IMR-90 (cell line): ENCODE measurements at regions not wholly inside any gene's neighbourhood (a gene's known extent, or its start where the extent isn't known, plus 50 kb on each side); places are given as distances from the start of the nearest gene placed in this dataset.

ENCODE experiments used
- ATAC-seq: fragments of 200-7000 bp; cut with Tn5 transposase; 2 replicates; pipeline ENCODE4 v1.9.1; 2020; ENCODE audit warnings: low read depth, mild to moderate bottlenecking, moderate library complexity
- BruUV-seq: library from RNA; stranded (reverse); fragments of 400-500 nt; replicated peaks from 2 replicates; lab custom pipeline; 2021; lab: Mats Ljungman, UMichigan
- CTCF ChIA-PET: fragments of 300-600 bp; formaldehyde crosslinking; extraction: SDS; loops from one replicate; lab custom pipeline; 2021; ENCODE audit warnings: antibody characterized with exemption; lab: Yijun Ruan, JAX
- POLR2A ChIA-PET: fragments of 300-600 bp; sonication (Branson Sonifier 250); formaldehyde crosslinking; loops from one replicate; lab custom pipeline; 2022; ENCODE audit warnings: antibody characterized with exemption; ENCODE audit not compliant: unreplicated experiment; lab: Charles Lee
- DNase-seq: peaks from one replicate; pipeline ENCODE4 v3.0.0; 2013
- H2AFZ ChIP-seq: replicated peaks from 2 replicates; pipeline ENCODE3; 2013; ENCODE audit warnings: low read length, mild to moderate bottlenecking; ENCODE audit not compliant: poor library complexity
- H2AK5ac ChIP-seq: 2 replicates; pipeline ENCODE4 v1.6.1; 2013; ENCODE audit warnings: low read depth, low read length, inconsistent platforms
- H2AK9ac ChIP-seq: replicated peaks from 2 replicates; pipeline ENCODE3; 2013; ENCODE audit warnings: mild to moderate bottlenecking, low read depth, low read length, moderate library complexity; ENCODE audit not compliant: poor library complexity
- H2BK120ac ChIP-seq: 2 replicates; pipeline ENCODE4 v1.6.1; 2013; ENCODE audit warnings: low read depth, low read length, inconsistent platforms
- H2BK15ac ChIP-seq: 3 replicates; pipeline ENCODE4 v1.6.1; 2013; ENCODE audit warnings: low read depth, low read length, inconsistent platforms
- H2BK20ac ChIP-seq: 2 replicates; pipeline ENCODE4 v1.6.1; 2013; ENCODE audit warnings: low read depth, mild to moderate bottlenecking, inconsistent platforms, low read length, moderate library complexity
- H2BK5ac ChIP-seq: 2 replicates; pipeline ENCODE4 v1.6.1; 2013; ENCODE audit warnings: mild to moderate bottlenecking, low read depth, low read length, inconsistent platforms; ENCODE audit not compliant: poor library complexity, severe bottlenecking
- H3K14ac ChIP-seq: replicated peaks from 2 replicates; pipeline ENCODE4 v1.6.1; 2013; ENCODE audit warnings: low read depth, low read length, inconsistent platforms
- H3K18ac ChIP-seq: 2 replicates; pipeline ENCODE4 v1.6.1; 2013; ENCODE audit warnings: low read depth, low read length, control low read depth
- H3K23ac ChIP-seq: 2 replicates; pipeline ENCODE4 v1.6.1; 2013; ENCODE audit warnings: low read depth, low read length, inconsistent platforms
- H3K27ac ChIP-seq: 2 replicates; pipeline ENCODE4 v1.5.1; 2013; ENCODE audit warnings: mild to moderate bottlenecking, control low read depth, low read length; ENCODE audit not compliant: insufficient read depth
- H3K27me3 ChIP-seq: 2 replicates; pipeline ENCODE4 v1.6.1; 2013; ENCODE audit warnings: low read length; ENCODE audit not compliant: control insufficient read depth, insufficient read depth
- H3K36me3 ChIP-seq: 2 replicates; pipeline ENCODE4 v1.6.1; 2013; ENCODE audit warnings: low read length, mixed read lengths; ENCODE audit not compliant: control insufficient read depth, insufficient read depth
- H3K4ac ChIP-seq: 2 replicates; pipeline ENCODE4 v1.6.1; 2013; ENCODE audit warnings: low read depth, low read length, inconsistent platforms
- H3K4me1 ChIP-seq: 2 replicates; pipeline ENCODE4 v1.6.1; 2013; ENCODE audit warnings: low read length, mixed read lengths; ENCODE audit not compliant: control insufficient read depth, insufficient read depth
- H3K4me2 ChIP-seq: 2 replicates; pipeline ENCODE4 v1.6.1; 2013; ENCODE audit warnings: low read depth, mild to moderate bottlenecking, control low read depth, low read length, moderate library complexity
- H3K4me3 ChIP-seq: 2 replicates; pipeline ENCODE4 v1.5.1; 2013; ENCODE audit warnings: low read depth, mild to moderate bottlenecking, control low read depth, low read length, moderate library complexity; ENCODE audit not compliant: insufficient read depth
- H3K56ac ChIP-seq: 2 replicates; pipeline ENCODE4 v1.6.1; 2013; ENCODE audit warnings: low read length, inconsistent platforms; ENCODE audit not compliant: insufficient read depth; ENCODE audit errors: extremely low read depth
- H3K79me1 ChIP-seq, 2 experiments: 2 replicates each; pipeline ENCODE4 v1.6.1; 2013; ENCODE audit warnings: low read length in 2 of 2, inconsistent platforms in 1 of 2, low read depth in 1 of 2
- H3K9ac ChIP-seq: 2 replicates; pipeline ENCODE4 v1.6.1; 2013; ENCODE audit warnings: low read depth, low read length, control low read depth
- H3K9me1 ChIP-seq: 2 replicates; pipeline ENCODE4 v1.6.1; 2013; ENCODE audit warnings: low read length, inconsistent platforms; ENCODE audit not compliant: insufficient read depth
- H3K9me3 ChIP-seq: 2 replicates; pipeline ENCODE4 v1.6.1; 2013; ENCODE audit warnings: low read length; ENCODE audit not compliant: control insufficient read depth, insufficient read depth
- H4K20me1 ChIP-seq: 2 replicates; pipeline ENCODE4 v1.6.1; 2013; ENCODE audit warnings: low read length, inconsistent platforms; ENCODE audit not compliant: insufficient read depth
- H4K5ac ChIP-seq: 2 replicates; pipeline ENCODE4 v1.6.1; 2013; ENCODE audit warnings: mild to moderate bottlenecking, low read depth, low read length, control low read depth
- H4K8ac ChIP-seq, 2 experiments: 2 replicates each; pipeline ENCODE4 v1.6.1; 2013; ENCODE audit warnings: low read depth in 2 of 2, low read length in 2 of 2, control low read depth in 1 of 2, inconsistent platforms in 1 of 2
- H4K91ac ChIP-seq: 2 replicates; pipeline ENCODE4 v1.6.1; 2013; ENCODE audit warnings: low read depth, low read length, inconsistent platforms; ENCODE audit not compliant: insufficient read depth
- BHLHE40 ChIP-seq: fragments of 150-350 bp; IDR thresholded peaks from 2 replicates; pipeline ENCODE4 v1.6.1; 2016; ENCODE audit warnings: mild to moderate bottlenecking, low read depth, low read length
- CHD1 ChIP-seq: IDR thresholded peaks from 2 replicates; pipeline ENCODE4 v1.6.1; 2012; ENCODE audit warnings: low read depth, low read length, improper control_type of control experiment
- CTCF ChIP-seq: conservative IDR thresholded peaks from 2 replicates; pipeline ENCODE4 v1.5.1; 2012; ENCODE audit warnings: mild to moderate bottlenecking, low read depth, low read length, improper control_type of control experiment
- ELK1 ChIP-seq: fragments of 150-350 bp; IDR thresholded peaks from 2 replicates; pipeline ENCODE4 v1.6.1; 2016; ENCODE audit warnings: low read depth, mild to moderate bottlenecking, low read length, moderate library complexity, borderline replicate concordance
- MAFK ChIP-seq: IDR thresholded peaks from 2 replicates; pipeline ENCODE4 v1.6.1; 2012; ENCODE audit warnings: low read depth, low read length, improper control_type of control experiment
- MAZ ChIP-seq: IDR thresholded peaks from 2 replicates; pipeline ENCODE4 v1.6.1; 2012; ENCODE audit warnings: low read depth, mild to moderate bottlenecking, low read length, improper control_type of control experiment, moderate library complexity, borderline replicate concordance
- MXI1 ChIP-seq: IDR thresholded peaks from 2 replicates; pipeline ENCODE4 v1.6.1; 2012; ENCODE audit warnings: low read depth, mild to moderate bottlenecking, low read length, moderate library complexity, borderline replicate concordance
- NFE2L2 ChIP-seq: fragments of 150-350 bp; IDR thresholded peaks from 2 replicates; pipeline ENCODE4 v1.6.1; 2016; ENCODE audit warnings: low read depth, mild to moderate bottlenecking, low read length
- RAD21 ChIP-seq: IDR thresholded peaks from 2 replicates; pipeline ENCODE4 v1.6.1; 2012; ENCODE audit warnings: low read length, improper control_type of control experiment
- RCOR1 ChIP-seq: IDR thresholded peaks from 2 replicates; pipeline ENCODE4 v1.6.1; 2012; ENCODE audit warnings: mild to moderate bottlenecking, low read length, improper control_type of control experiment; ENCODE audit not compliant: insufficient replicate concordance
- SMC3 ChIP-seq: fragments of 150-350 bp; IDR thresholded peaks from 2 replicates; pipeline ENCODE4 v1.6.1; 2016; ENCODE audit warnings: low read depth, mild to moderate bottlenecking, antibody characterized with exemption, low read length, moderate library complexity
- USF2 ChIP-seq: fragments of 150-350 bp; IDR thresholded peaks from 2 replicates; pipeline ENCODE4 v1.6.1; 2017; ENCODE audit warnings: mild to moderate bottlenecking, antibody characterized with exemption, low read length, low read depth
- WGBS, 2 experiments: methylation state at CpG; one replicate each; pipeline versions ENCODE4 v1.1.5 to v1.1.7; 2013; ENCODE audit warnings: missing lambda C conversion rate in 2 of 2; ENCODE audit not compliant: insufficient read length in 1 of 2; ENCODE audit errors: extremely low coverage in 2 of 2; 5-methylcytosine and 5-hydroxymethylcytosine counted together
- dilution Hi-C: fragments of 300-500 bp; cut with HindIII; formaldehyde crosslinking; loops from one replicate; pipeline ENCODE4 v1.14.3; 2018; ENCODE audit warnings: low sequenced_read_pairs; ENCODE audit not compliant: unreplicated experiment
- in situ Hi-C: fragments of 300-500 bp; cut with MboI; formaldehyde crosslinking; loops from 3 replicates; pipeline ENCODE4 v1.14.3; 2019; ENCODE audit warnings: low sequenced_read_pairs, inconsistent platforms, mixed read lengths
- intact Hi-C: fragments of 100-400 bp; cut with micrococcal nuclease; formaldehyde crosslinking; loops from 2 replicates; pipeline ENCODE4 v1.10.0; 2022

- Histone ChIP-seq H3K79me1 (no peaks in the 10 kb centered on the region), H2BK120ac (no peak overlapping the region), H3K4me1 (no peaks in the 10 kb centered on the region), H3K27me3 (no peaks in the 10 kb centered on the region), H4K20me1 (no peaks in the 10 kb centered on the region), H3K36me3 (no peaks in the 10 kb centered on the region), H3K14ac (no peak overlapping the region), H3K9ac (no peak overlapping the region), H2BK15ac (no peak overlapping the region), H2BK5ac (no peak overlapping the region), H3K18ac (no peak overlapping the region), H2AFZ (no peak overlapping the region), H2AK5ac (no peak overlapping the region), H3K4me3 (no peak overlapping the region), H3K56ac (no peak overlapping the region), H3K23ac (no peak overlapping the region), H4K91ac (no peak overlapping the region), H3K4me2 (no peak overlapping the region), H4K5ac (no peak overlapping the region), H4K8ac (no peak overlapping the region), H3K9me1 (no peaks in the 10 kb centered on the region), H3K4ac (no peak overlapping the region), H2BK20ac (no peak overlapping the region), H2AK9ac (no peak overlapping the region), H3K27ac (no peak overlapping the region), H3K9me3 (peaks cover 7% of the 10 kb centered on the region)
- intact Hi-C loops: no loop called here
- ChIA-PET POLR2A (no interaction called here), CTCF (no interaction called here)
- BruUV-seq: no TSS peak
- DNase-seq (no peak), ATAC-seq (no peak)
- in situ Hi-C loops: no loop called here
- TF ChIP-seq USF2: no peak
- no peak for TF ChIP-seq CHD1
- no peak for TF ChIP-seq NFE2L2
- no peak for TF ChIP-seq SMC3
- no peak for TF ChIP-seq RCOR1
- no peak for TF ChIP-seq BHLHE40
- no peak for TF ChIP-seq CTCF
- no peak for TF ChIP-seq MXI1
- no peak for TF ChIP-seq MAZ
- TF ChIP-seq RAD21: no peak
- TF ChIP-seq ELK1: no peak
- no peak for TF ChIP-seq MAFK
- WGBS, 2 experiments: 13% methylated on average over 1 of the region's 3 CpGs; no CpG with 5 or more reads in 1 of the 2 experiments
- dilution Hi-C loops: no loop called here
Observed at GRCh38 chr9:1200847-1201251, 150.7 kb downstream of the DMRT2 start.
